Suprapubic skin (tissue), 4 donors: ENCODE measurements at regions not wholly inside any gene's neighbourhood (a gene's known extent, or its start where the extent isn't known, plus 50 kb on each side); places are given as distances from the start of the nearest gene placed in this dataset.

Experiments
- EP300 ChIP-seq: sonication (generic); formaldehyde crosslinking; IDR thresholded peaks from one replicate; pipeline ENCODE4 v1.6.1; 2017; ENCODE audit warnings: antibody characterized with exemption
- POLR2A ChIP-seq, 2 donors: fragments of 450-650 bp; IDR thresholded peaks; one replicate each; pipeline ENCODE4 v1.6.1; 2017; ENCODE audit warnings: antibody characterized with exemption in 2 of 2, mild to moderate bottlenecking in 2 of 2, moderate library complexity in 2 of 2
- POLR2AphosphoS5 ChIP-seq, 3 donors: sonication (generic); formaldehyde crosslinking; IDR thresholded peaks; one replicate each; pipeline ENCODE4 v1.6.1; 2017; ENCODE audit warnings: antibody characterized with exemption in 3 of 3
- TF ChIP-seq, protein P1 (sequence below), 2 donors: fragments of 200-600 bp in 1 of 2; fragments of 450-650 bp in 1 of 2; sonication (generic) in 1 of 2; IDR thresholded peaks; one replicate each; pipeline ENCODE4 v1.5.1; 2016 to 2019; ENCODE audit warnings: antibody characterized with exemption in 2 of 2, mild to moderate bottlenecking in 1 of 2, moderate library complexity in 1 of 2

DNA sequence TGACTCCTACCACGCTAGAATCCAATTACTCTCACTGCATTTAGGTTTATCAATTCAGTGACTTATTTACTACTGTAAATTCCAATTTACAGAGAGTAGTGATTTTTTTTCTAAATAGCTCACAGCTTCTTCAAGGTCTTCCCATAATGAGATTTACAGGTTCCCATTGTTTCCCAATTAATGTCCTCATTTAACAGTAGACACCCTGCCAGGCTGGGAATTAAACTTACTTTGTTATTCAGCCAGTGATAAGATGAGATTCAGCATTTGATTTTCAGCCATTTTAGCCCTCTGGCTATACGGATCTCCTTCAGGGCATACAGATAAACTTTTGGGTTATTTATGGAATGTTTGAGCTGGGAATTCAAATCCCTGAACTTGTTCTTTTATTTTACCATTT, 582.9 kb upstream of the EYS start:
- TF ChIP-seq, protein P1, sequence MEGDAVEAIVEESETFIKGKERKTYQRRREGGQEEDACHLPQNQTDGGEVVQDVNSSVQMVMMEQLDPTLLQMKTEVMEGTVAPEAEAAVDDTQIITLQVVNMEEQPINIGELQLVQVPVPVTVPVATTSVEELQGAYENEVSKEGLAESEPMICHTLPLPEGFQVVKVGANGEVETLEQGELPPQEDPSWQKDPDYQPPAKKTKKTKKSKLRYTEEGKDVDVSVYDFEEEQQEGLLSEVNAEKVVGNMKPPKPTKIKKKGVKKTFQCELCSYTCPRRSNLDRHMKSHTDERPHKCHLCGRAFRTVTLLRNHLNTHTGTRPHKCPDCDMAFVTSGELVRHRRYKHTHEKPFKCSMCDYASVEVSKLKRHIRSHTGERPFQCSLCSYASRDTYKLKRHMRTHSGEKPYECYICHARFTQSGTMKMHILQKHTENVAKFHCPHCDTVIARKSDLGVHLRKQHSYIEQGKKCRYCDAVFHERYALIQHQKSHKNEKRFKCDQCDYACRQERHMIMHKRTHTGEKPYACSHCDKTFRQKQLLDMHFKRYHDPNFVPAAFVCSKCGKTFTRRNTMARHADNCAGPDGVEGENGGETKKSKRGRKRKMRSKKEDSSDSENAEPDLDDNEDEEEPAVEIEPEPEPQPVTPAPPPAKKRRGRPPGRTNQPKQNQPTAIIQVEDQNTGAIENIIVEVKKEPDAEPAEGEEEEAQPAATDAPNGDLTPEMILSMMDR (IDR thresholded peaks at IDR 0.05): no peak
- TF ChIP-seq POLR2AphosphoS5 (IDR thresholded peaks at IDR 0.05) (no peak), POLR2A (IDR thresholded peaks at IDR 0.05) (no peak), EP300 (no peak)
